ENCODE measurements at regions not wholly inside any gene's neighbourhood (a gene's known extent, or its start where the extent isn't known, plus 50 kb on each side); places are given as distances from the start of the nearest gene placed in this dataset.
"Not testable (repeated sequence)": the region's sequence is repeated elsewhere in the genome, so short reads cannot be mapped to it uniquely, and the experiment has no call there.

GRCh38 chr4:62487016-62487415 is 1286.9 kb downstream of the ADGRL3 start:
- no peak for ATAC-seq

DNA sequence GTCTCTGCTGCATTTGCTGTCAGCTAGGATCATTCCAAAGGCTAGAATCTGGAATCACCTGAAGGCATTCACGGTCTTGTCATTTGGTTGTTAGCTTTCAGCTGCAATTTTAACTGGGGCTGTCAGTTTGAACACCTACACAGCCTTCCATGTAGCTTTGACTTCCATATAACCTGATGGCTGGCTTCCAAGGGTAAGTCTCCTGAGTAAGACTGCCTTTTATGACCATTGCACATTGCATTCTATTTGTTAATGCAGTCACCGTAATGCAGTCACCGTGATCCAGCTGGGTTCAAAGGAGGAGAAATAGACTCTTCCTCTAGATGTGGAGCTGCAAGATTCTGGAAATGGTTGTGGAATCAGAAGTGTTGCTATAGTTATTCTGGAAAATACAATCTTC is 1284.2 kb downstream of the ADGRL3 start:
- ATAC-seq (no peak), DNase-seq (ENCODE audit: low spot score) (no peak)

More at GRCh38 chr4:62487016-62487415, 1286.9 kb downstream of the ADGRL3 start:
- no peak for DNase-seq (ENCODE audit: low spot score)

DNA sequence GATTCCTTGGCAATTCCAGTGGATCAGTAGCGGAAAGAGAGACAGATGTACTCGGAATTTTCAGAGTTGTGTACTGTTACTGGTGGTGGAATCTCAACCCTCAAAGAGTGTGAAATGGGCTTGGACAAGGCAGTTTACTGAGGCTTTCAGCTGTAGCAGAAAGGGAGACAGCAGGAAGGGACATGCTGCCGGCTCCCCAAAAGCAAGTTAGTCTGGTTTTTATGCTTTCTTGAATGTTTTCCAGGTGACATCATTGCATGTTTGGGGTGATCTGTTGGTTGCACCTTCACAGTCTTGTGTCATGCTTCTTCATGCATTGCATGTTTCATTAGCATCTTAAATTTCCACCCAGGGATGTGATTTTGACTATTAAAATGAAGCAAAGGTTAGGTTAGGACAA is 1282.2 kb downstream of the ADGRL3 start:
- no peak for ATAC-seq
- no peak for DNase-seq (ENCODE audit: low spot score)

DNA sequence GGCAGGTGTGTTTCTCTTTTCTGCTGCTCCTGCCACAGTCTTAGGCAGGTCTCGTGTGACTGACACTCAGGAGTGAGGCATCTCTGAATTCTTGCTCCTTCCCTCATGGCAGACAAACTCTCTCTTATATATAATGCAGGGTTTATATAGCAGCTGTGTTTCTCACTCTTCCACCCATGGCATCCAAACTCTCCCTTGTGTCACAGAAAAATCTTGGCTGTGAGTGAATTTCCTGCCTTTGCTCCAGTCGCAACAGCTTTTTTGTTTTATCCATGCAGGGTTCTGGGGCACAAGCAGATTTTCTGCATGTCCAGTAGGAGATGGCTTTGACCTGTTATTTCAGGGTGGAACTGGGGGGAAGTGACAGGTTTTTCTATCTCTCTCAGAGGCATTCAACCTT is 1275.5 kb downstream of the ADGRL3 start:
- ATAC-seq (no peak), DNase-seq (ENCODE audit: low spot score) (no peak)

DNA sequence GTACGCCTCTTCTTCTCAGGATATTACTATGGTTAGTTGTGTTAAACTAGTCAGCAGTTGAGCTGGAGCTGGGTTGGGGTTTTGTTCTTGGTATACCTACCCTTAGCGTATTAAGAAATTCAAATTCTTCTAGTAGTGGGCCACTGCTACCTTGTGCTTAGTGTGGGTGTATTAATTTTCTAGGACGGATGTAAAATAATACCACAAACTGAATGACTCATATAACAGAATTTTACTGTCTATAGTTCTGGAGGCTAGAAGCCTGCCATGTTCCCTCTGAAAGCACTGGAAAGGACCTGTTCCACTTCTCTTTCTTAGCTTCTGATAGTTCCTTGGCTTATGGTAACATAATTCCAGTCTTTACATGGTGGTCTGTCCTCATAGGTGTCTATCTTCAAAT is 1274.7 kb downstream of the ADGRL3 start:
- no peak for ATAC-seq

GRCh38 chr4:62471021-62471420 is 1270.9 kb downstream of the ADGRL3 start:
- DNase-seq (ENCODE audit: low spot score) = no peak
- ATAC-seq = no peak

More for the DNA sequence above, 1274.7 kb downstream of the ADGRL3 start:
- DNase-seq (ENCODE audit: low spot score) = no peak

- DNase-seq (ENCODE audit: low spot score) (no peak), ATAC-seq (no peak)
Measured at GRCh38 chr4:62470421-62470983, 1270.4 kb downstream of the ADGRL3 start.

GRCh38 chr4:62470020-62470419 is 1269.9 kb downstream of the ADGRL3 start:
- no peak for DNase-seq (ENCODE audit: low spot score)
- no peak for ATAC-seq

DNA sequence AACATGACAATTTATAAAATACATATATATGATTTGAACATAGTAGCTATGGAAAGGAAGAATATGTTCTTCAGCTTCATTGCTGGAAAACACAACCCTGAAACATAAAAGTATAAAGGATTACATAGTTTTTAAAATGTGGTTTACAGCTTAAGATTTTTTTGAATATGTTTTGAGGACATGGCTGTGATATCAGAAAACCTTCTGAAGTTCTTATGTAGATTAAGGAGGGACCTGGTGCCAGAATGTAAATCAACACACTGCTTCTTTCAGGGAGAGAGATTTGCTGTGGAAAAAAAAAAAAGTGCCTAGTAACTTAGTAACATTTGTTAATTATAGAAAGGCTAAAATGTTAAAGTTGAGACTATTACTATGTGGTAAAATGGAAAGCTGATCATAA is 1261.8 kb downstream of the ADGRL3 start:
- ATAC-seq (no peak), DNase-seq (ENCODE audit: low spot score) (no peak)

- ATAC-seq (no peak), DNase-seq (ENCODE audit: low spot score) (no peak)
Measured at GRCh38 chr4:62460329-62460728, 1260.2 kb downstream of the ADGRL3 start.

DNA sequence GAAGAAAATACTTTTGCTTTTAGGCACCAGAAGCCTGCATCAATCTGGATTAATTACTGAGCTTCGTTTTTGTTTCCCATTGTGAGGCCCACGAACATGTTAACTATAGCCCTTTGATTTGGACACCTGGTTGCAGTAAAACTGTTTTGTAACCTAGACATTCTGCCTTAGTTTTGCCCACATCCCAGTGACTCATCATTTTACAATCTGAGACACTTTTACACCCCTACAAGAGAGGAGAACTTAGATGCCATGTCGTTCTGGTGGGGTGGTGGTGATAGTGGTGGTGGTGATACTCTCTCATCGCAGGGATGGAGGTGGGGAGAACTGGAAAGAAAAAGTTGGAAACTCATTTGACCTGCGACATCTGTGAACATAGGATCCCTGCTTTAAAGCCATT is 1257.2 kb downstream of the ADGRL3 start:
- ATAC-seq (no peak), DNase-seq (ENCODE audit: low spot score) (no peak)

- ATAC-seq (no peak), DNase-seq (ENCODE audit: low spot score) (no peak)
Measured at GRCh38 chr4:62455871-62456270, 1255.7 kb downstream of the ADGRL3 start.

DNA sequence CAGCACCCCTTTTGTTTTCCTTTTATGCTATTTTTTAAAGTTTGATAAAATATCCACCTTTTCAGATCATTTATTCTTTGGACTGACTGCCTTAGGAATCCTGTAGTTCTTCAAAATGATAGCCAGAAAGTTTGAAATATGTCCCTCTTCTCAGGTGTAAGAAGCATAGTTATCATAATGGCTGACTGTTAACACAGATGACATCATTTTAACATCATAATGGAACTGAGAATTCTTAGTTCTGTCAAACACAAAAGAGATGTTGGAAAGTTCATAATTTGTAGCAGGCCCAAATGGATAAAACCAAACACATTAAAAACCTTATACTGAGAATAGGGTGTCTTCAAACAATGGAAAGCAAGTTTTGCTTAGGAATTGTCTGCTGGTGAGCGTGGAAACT is 1254.4 kb downstream of the ADGRL3 start:
- no peak for DNase-seq (ENCODE audit: low spot score)
- no peak for ATAC-seq

DNA sequence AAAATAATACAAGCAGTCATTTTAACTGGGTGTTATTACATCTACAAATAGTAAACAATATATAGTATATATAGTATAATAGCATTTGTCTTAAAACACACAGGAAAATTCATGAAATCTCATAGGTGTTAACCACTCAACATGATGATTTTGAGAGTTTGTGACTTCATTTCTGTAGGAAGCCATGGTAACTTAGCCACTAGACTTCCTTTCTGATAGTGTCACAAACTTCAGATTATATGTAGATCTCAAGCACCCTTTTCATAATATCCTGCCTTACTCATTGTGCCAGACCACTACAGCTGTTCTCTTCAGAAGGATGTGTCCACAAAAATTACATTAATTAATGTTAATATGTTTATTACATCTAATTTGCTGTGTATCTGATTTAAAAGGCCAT is 1250.6 kb downstream of the ADGRL3 start:
- DNase-seq (ENCODE audit: low spot score) (no peak), ATAC-seq (no peak)

GRCh38 chr4:62449538-62449937 is 1249.4 kb downstream of the ADGRL3 start:
- no peak for ATAC-seq

GRCh38 chr4:62448911-62449310 is 1248.8 kb downstream of the ADGRL3 start:
- DNase-seq (ENCODE audit: low spot score) (no peak), ATAC-seq (no peak)

More at GRCh38 chr4:62449538-62449937, 1249.4 kb downstream of the ADGRL3 start:
- DNase-seq (ENCODE audit: low spot score) = no peak

DNA sequence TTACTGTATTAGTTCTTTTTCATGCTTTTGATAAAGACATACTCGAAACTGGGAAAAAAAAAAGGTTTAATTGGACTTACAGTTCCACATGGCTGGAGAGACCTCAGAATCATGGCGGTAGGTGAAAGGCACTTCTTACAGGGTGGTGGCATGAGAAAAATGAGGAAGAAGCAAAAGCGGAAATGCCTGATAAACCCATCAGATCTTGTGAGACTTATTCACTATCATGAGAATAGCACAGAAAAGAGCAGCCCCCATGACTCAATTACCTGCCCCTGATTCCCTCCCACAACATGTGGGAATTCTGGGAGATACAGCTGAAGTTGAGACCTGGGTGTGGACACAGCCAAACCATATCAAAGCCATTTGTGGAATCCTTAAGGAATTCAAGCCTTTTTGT is 1238.9 kb downstream of the ADGRL3 start:
- DNase-seq (ENCODE audit: low spot score) = no peak
- ATAC-seq = no peak

DNA sequence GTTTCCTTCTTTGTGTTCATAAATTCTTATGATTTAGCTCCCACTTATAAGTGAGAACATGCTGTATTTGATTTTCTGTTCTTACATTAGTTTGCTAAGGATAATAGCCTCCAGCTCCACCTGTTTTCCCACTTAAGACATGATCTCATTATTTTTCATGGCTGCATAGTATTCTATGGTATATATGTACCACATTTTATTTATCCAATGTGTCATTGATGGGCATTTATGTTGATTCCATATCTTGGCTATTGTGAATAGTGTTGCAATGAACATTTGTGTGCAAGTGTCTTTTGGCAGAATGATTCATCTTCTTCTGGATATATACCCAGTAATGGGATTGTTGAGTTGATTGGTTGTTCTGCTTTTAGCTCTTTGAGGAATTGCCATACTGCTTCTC is 1234.8 kb downstream of the ADGRL3 start:
- ATAC-seq (no peak), DNase-seq (ENCODE audit: low spot score) (no peak)

DNA sequence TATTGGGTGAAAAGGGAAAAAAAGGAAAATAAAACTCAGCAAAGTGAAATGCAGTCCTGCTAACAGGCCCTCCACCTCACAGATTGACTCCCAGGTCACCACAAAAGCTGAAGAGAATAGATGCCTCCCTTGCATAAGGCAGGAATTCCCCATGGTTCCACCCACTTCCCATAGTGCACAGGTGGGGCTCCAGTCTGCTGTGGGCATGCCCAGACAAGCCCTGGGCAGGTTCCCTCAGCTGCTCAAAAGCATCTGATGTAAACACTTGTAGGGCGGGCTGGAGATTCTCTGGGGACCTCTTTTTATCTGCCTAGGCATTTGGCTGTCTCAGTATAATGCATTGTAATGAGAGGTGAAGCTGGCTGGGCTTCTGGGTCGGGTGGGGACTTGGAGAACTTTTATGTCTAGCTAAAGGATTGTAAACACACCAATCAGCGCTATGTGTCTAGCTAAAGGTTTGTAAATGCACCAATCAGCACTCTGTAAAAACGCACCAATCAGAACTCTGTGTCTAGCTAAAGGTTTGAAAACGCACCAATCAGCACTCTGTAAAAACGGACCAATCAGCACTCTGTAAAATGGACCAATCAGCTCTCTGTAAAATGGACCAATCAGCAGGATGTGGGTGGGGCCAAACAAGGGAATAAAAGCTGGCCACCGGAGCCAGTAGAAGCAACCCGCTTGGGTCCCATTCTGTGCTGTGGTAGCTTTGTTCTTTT is 1231.5 kb downstream of the ADGRL3 start:
- not testable (repeated sequence) for DNase-seq (ENCODE audit: low spot score); ATAC-seq

GRCh38 chr4:62429297-62429696 is 1229.2 kb downstream of the ADGRL3 start:
- ATAC-seq (no peak), DNase-seq (ENCODE audit: low spot score) (no peak)

GRCh38 chr4:62415256-62415655 is 1215.1 kb downstream of the ADGRL3 start:
- ATAC-seq (no peak), DNase-seq (ENCODE audit: low spot score) (no peak)

- no peak for DNase-seq (ENCODE audit: low spot score)
- ATAC-seq = no peak
Measured at GRCh38 chr4:62414563-62414962, 1214.4 kb downstream of the ADGRL3 start.

Measured in left lobe of liver (tissue), 2 donors.